HL-60 (cell line): ENCODE measurements at regions not wholly inside any gene's neighbourhood (a gene's known extent, or its start where the extent isn't known, plus 50 kb on each side); places are given as distances from the start of the nearest gene placed in this dataset.

Experiments
- CTCF ChIP-seq: IDR thresholded peaks from one replicate; pipeline ENCODE4 v1.5.1; 2011; ENCODE audit warnings: low read length, control low read depth, inconsistent platforms; ENCODE audit not compliant: insufficient read depth
- POLR2AphosphoS5 ChIP-seq: IDR thresholded peaks from 2 replicates; pipeline ENCODE4 v1.6.1; 2012; ENCODE audit warnings: low read depth
- REST ChIP-seq: IDR thresholded peaks from 2 replicates; pipeline ENCODE4 v1.6.1; 2012; ENCODE audit warnings: low read depth; ENCODE audit not compliant: insufficient replicate concordance
- SPI1 ChIP-seq: IDR thresholded peaks from 2 replicates; pipeline ENCODE4 v1.6.1; 2012; ENCODE audit warnings: low read depth, mild to moderate bottlenecking, borderline replicate concordance

- TF ChIP-seq CTCF: no peak
- no peak for TF ChIP-seq REST
- no peak for TF ChIP-seq SPI1
- TF ChIP-seq POLR2AphosphoS5: no peak
Measured at GRCh38 chr2:189369566-189369965, 71.7 kb upstream of the WDR75 start.
